Neural crest cell (in vitro differentiated cells): ENCODE measurements at regions not wholly inside any gene's neighbourhood (a gene's known extent, or its start where the extent isn't known, plus 50 kb on each side); places are given as distances from the start of the nearest gene placed in this dataset.

ENCODE experiments used
- DNase-seq: peaks from one replicate; pipeline ENCODE4 v3.0.0; 2021; ENCODE audit warnings: low read depth, mixed read lengths, low spot score
- H3K27ac Mint-ChIP-seq: one replicate; pipeline ENCODE4 v1.8.0; 2021; ENCODE audit warnings: mild to moderate bottlenecking, mixed read lengths; ENCODE audit not compliant: unreplicated experiment
- H3K27me3 Mint-ChIP-seq: 2 replicates; pipeline ENCODE4 v1.8.0; 2021; ENCODE audit warnings: low read depth, mild to moderate bottlenecking, mixed read lengths
- H3K36me3 Mint-ChIP-seq: 2 replicates; pipeline ENCODE4 v1.8.0; 2021; ENCODE audit warnings: low read depth, mild to moderate bottlenecking, mixed read lengths
- H3K4me1 Mint-ChIP-seq: 2 replicates; pipeline ENCODE4 v1.8.0; 2021; ENCODE audit warnings: mixed read lengths
- H3K4me3 Mint-ChIP-seq: one replicate; pipeline ENCODE4 v1.8.0; 2021; ENCODE audit warnings: mild to moderate bottlenecking, mixed read lengths
- H3K9me3 Mint-ChIP-seq: 2 replicates; pipeline ENCODE4 v1.8.0; 2021; ENCODE audit warnings: mixed read lengths
- TF ChIP-seq, protein P1 (sequence below): fragments of 200-600 bp; sonication (generic); conservative IDR thresholded peaks from 2 replicates; pipeline ENCODE4 v1.5.0; 2021; ENCODE audit warnings: antibody characterized with exemption, mild to moderate bottlenecking

DNA sequence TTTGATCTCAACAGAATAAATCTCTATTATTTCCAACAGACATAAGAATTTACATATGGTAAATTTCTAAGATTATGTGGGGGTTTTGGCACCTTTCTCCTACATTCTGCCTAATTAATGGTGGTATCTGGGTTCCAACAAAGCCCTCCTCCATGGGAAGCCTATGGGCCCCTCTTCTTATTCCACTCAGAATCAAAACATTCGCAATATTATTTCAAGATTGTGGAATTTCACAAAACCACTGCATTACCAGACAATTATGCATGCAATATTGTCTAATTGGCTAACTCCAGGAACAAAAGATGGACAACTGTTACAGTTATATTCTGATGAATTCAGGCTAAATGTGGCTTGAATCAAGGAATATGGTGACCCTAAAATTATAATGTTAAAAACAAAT lies 434.0 kb downstream of the NFIB start:
- TF ChIP-seq, protein P1, sequence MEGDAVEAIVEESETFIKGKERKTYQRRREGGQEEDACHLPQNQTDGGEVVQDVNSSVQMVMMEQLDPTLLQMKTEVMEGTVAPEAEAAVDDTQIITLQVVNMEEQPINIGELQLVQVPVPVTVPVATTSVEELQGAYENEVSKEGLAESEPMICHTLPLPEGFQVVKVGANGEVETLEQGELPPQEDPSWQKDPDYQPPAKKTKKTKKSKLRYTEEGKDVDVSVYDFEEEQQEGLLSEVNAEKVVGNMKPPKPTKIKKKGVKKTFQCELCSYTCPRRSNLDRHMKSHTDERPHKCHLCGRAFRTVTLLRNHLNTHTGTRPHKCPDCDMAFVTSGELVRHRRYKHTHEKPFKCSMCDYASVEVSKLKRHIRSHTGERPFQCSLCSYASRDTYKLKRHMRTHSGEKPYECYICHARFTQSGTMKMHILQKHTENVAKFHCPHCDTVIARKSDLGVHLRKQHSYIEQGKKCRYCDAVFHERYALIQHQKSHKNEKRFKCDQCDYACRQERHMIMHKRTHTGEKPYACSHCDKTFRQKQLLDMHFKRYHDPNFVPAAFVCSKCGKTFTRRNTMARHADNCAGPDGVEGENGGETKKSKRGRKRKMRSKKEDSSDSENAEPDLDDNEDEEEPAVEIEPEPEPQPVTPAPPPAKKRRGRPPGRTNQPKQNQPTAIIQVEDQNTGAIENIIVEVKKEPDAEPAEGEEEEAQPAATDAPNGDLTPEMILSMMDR, result no peak
- Mint-ChIP-seq H3K27me3 (no peaks in the 10 kb centered on the region), H3K36me3 (peaks cover 3% of the 10 kb centered on the region)

DNA sequence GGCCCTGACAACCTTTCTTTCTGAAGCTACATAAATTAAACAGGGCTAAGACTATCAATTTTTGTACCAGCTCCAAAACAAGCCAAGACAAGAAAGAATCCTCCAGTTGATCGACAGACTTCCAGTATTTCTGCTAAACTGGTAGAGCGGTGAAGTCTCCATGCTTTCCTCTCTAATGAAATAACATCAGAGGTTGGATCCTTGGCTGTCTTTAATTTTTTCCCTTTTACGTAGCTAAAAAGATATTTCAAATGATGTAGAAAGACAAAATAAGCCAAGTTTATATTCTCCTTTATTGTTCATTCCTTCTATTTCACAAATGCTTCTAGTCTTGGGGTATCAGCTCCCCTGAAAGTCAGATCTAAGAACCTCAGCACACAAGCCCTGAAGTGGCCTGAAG lies 434.9 kb downstream of the NFIB start:
- no peak for DNase-seq
- H3K27me3 Mint-ChIP-seq, result no peaks in the 10 kb centered on the region
- H3K27ac Mint-ChIP-seq, result no peak overlapping the region
- H3K9me3 Mint-ChIP-seq, result peaks cover 6% of the 10 kb centered on the region
- no peak overlapping the region for H3K4me3 Mint-ChIP-seq
- no peaks in the 10 kb centered on the region for H3K4me1 Mint-ChIP-seq
- no peaks in the 10 kb centered on the region for H3K36me3 Mint-ChIP-seq
- TF ChIP-seq, protein P1, result no peak

More for the DNA sequence above, 434.0 kb downstream of the NFIB start:
- H3K4me3 Mint-ChIP-seq, result no peak overlapping the region
- H3K27ac Mint-ChIP-seq, result no peak overlapping the region
- peaks cover 10% of the 10 kb centered on the region for H3K9me3 Mint-ChIP-seq
- no peak for DNase-seq
- no peaks in the 10 kb centered on the region for H3K4me1 Mint-ChIP-seq

DNA sequence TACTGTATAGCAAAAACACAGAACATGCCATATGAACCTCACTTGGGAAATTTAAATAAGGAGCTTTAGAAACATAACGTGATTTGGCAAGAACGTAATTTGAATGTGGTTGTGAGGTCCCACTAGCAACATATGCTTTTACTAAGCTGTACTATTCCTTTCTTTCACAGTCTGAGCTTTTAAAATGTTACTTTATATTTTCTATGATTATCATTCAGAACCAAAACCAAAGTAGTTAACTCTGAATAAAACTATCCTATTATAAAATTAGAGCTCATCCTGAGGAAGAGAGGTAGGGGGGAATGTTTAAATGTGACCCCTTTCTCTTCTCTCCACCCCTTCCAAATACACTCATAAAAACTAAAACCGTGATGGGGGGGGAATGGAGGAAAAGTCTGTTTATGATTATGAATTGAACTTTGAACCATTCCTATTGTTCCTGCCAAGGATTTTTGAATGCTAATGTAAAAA lies 435.7 kb downstream of the NFIB start:
- no peak for DNase-seq
- no peaks in the 10 kb centered on the region for H3K27me3 Mint-ChIP-seq
- peaks cover 9% of the 10 kb centered on the region for H3K9me3 Mint-ChIP-seq
- no peak overlapping the region for H3K4me3 Mint-ChIP-seq
- H3K36me3 Mint-ChIP-seq, result peaks cover 3% of the 10 kb centered on the region
- no peak overlapping the region for H3K27ac Mint-ChIP-seq
- no peaks in the 10 kb centered on the region for H3K4me1 Mint-ChIP-seq
- TF ChIP-seq, protein P1, result no peak

DNA sequence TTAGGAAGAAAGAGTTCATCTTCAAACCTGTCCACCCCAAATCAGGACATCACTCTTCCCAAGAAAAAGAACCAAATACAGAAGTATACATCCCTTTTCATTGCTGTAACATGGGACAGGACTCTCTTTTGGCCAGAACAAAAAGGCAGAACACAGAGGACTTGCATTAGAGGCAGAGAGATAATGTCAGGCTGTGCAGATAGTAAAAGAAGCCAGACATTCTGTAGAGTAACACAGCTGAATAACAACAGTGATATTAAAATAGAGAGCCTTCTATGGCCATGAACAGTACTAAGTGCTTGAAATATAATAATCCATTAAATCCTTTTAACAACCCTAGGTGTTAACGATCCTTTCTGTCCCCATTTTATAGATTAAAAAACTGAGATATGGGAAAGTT lies 437.2 kb downstream of the NFIB start:
- H3K4me3 Mint-ChIP-seq, result no peak overlapping the region
- H3K27me3 Mint-ChIP-seq, result no peaks in the 10 kb centered on the region
- TF ChIP-seq, protein P1, result no peak
- H3K27ac Mint-ChIP-seq, result no peak overlapping the region
- H3K4me1 Mint-ChIP-seq, result no peaks in the 10 kb centered on the region
- peaks cover 3% of the 10 kb centered on the region for H3K36me3 Mint-ChIP-seq
- H3K9me3 Mint-ChIP-seq, result peaks cover 14% of the 10 kb centered on the region
- DNase-seq, result no peak

DNA sequence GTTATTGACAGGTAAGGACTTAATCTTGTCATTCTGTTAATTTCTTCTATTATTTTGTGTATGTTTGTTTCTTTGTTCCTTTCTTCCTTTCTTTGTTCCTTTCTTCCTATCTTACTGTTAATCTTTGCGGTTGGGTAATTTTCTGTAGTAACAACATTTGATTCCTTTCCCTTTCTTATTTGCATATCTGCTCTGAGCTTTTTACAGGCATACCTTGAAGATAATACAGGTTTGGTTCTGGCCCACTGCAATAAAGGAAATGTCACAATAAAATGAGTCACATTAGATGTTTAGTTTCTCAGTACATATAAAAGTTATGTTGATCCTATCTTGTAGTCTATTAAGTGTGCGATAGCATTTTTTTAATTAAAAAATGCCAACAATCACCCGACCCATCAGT lies 440.7 kb downstream of the NFIB start:
- no peak overlapping the region for H3K4me3 Mint-ChIP-seq
- no peak overlapping the region for H3K27ac Mint-ChIP-seq
- peaks cover 14% of the 10 kb centered on the region for H3K9me3 Mint-ChIP-seq
- peaks cover 3% of the 10 kb centered on the region for H3K36me3 Mint-ChIP-seq
- no peaks in the 10 kb centered on the region for H3K4me1 Mint-ChIP-seq
- DNase-seq, result no peak
- TF ChIP-seq, protein P1, result no peak
- no peaks in the 10 kb centered on the region for H3K27me3 Mint-ChIP-seq

DNA sequence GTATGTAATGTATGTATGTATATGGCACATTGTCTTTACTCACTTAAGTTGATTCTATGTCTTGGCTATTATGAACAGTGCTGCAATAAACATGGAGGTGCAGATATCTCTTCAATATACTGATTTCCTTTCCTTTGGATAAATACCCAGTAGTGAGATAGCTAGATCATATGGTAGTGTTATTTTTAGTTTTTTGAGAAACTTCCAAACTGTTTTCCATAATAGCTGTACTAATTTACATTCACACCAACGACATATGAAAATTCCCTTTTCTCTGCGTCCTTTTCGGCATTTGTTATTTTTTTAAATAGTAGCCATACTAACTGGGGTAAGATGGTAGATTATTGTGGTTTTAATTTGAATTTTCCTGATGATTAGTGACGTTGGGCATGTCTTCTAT lies 445.6 kb downstream of the NFIB start:
- no peaks in the 10 kb centered on the region for H3K36me3 Mint-ChIP-seq
- DNase-seq, result no peak
- H3K9me3 Mint-ChIP-seq, result peaks cover 5% of the 10 kb centered on the region
- TF ChIP-seq, protein P1, result no peak
- peaks cover 7% of the 10 kb centered on the region for H3K4me1 Mint-ChIP-seq
- no peak overlapping the region for H3K4me3 Mint-ChIP-seq
- H3K27ac Mint-ChIP-seq, result no peak overlapping the region
- H3K27me3 Mint-ChIP-seq, result no peaks in the 10 kb centered on the region
